IPS DF 6.9 (cell line): ENCODE measurements at regions not wholly inside any gene's neighbourhood (a gene's known extent, or its start where the extent isn't known, plus 50 kb on each side); places are given as distances from the start of the nearest gene placed in this dataset.

ENCODE experiments used
- DNase-seq: peaks from one replicate; pipeline ENCODE4 v3.0.0-alpha.2; 2013; ENCODE audit warnings: low read depth, low spot score
- H3K27ac ChIP-seq: one replicate; pipeline ENCODE4 v1.5.1; 2013; ENCODE audit warnings: low read length, control low read depth
- H3K27me3 ChIP-seq: 2 replicates; pipeline ENCODE4 v1.6.1; 2013; ENCODE audit warnings: mild to moderate bottlenecking, low read length; ENCODE audit not compliant: control insufficient read depth, insufficient read depth
- H3K36me3 ChIP-seq: 2 replicates; pipeline ENCODE4 v1.6.1; 2013; ENCODE audit warnings: low read length; ENCODE audit not compliant: control insufficient read depth, insufficient read depth
- H3K4me1 ChIP-seq: 2 replicates; pipeline ENCODE4 v1.6.1; 2013; ENCODE audit warnings: low read length; ENCODE audit not compliant: control insufficient read depth, insufficient read depth
- H3K4me3 ChIP-seq: 2 replicates; pipeline ENCODE4 v1.5.1; 2013; ENCODE audit warnings: mild to moderate bottlenecking, low read length
- H3K9me3 ChIP-seq: 2 replicates; pipeline ENCODE4 v1.6.1; 2013; ENCODE audit warnings: low read length, inconsistent platforms; ENCODE audit not compliant: control insufficient read depth, insufficient read depth
- WGBS: extraction: QIAGEN DNeasy Blood & Tissue Kit; methylation state at CpG from one replicate; pipeline ENCODE4 v1.1.7; 2013; ENCODE audit warnings: mixed read lengths, missing lambda C conversion rate; ENCODE audit not compliant: insufficient read length, insufficient coverage; 5-methylcytosine and 5-hydroxymethylcytosine counted together

GRCh38 chr3:6504834-6505233 is 356.1 kb upstream of the GRM7 start:
- Histone ChIP-seq H3K36me3 (no peaks in the 10 kb centered on the region), H3K27me3 (no peaks in the 10 kb centered on the region), H3K4me1 (no peaks in the 10 kb centered on the region), H3K4me3 (no peak overlapping the region), H3K9me3 (peaks cover 1% of the 10 kb centered on the region; the same call in 1 of the 2 replicates), H3K27ac (no peak overlapping the region)
- no CpG with 5 or more reads among the region's 3 CpGs for WGBS
- DNase-seq, result no peak

GRCh38 chr3:6508410-6508759 is 352.5 kb upstream of the GRM7 start:
- H3K4me1 ChIP-seq, result no peaks in the 10 kb centered on the region
- no CpG with 5 or more reads among the region's 2 CpGs for WGBS
- no peak overlapping the region for H3K27ac ChIP-seq
- H3K4me3 ChIP-seq, result no peak overlapping the region
- DNase-seq, result no peak
- no peaks in the 10 kb centered on the region for H3K9me3 ChIP-seq
- no peaks in the 10 kb centered on the region for H3K27me3 ChIP-seq
- H3K36me3 ChIP-seq, result no peaks in the 10 kb centered on the region

- no peak overlapping the region for H3K4me3 ChIP-seq
- H3K9me3 ChIP-seq, result no peaks in the 10 kb centered on the region
- H3K36me3 ChIP-seq, result no peaks in the 10 kb centered on the region
- H3K27me3 ChIP-seq, result no peaks in the 10 kb centered on the region
- no peaks in the 10 kb centered on the region for H3K4me1 ChIP-seq
- no CpG with 5 or more reads among the region's 4 CpGs for WGBS
- DNase-seq, result no peak
- no peak overlapping the region for H3K27ac ChIP-seq
Measured at GRCh38 chr3:6509576-6509975, 351.3 kb upstream of the GRM7 start.

- no peaks in the 10 kb centered on the region for H3K27me3 ChIP-seq
- H3K9me3 ChIP-seq, result no peaks in the 10 kb centered on the region
- no peaks in the 10 kb centered on the region for H3K36me3 ChIP-seq
- no peak overlapping the region for H3K27ac ChIP-seq
- H3K4me3 ChIP-seq, result no peak overlapping the region
- no peaks in the 10 kb centered on the region for H3K4me1 ChIP-seq
- DNase-seq, result no peak
- no CpG with 5 or more reads among the region's 1 CpG for WGBS
Measured at GRCh38 chr3:6510713-6511112, 350.2 kb upstream of the GRM7 start.

GRCh38 chr3:6512172-6512800 is 348.6 kb upstream of the GRM7 start:
- Histone ChIP-seq H3K27ac (no peak overlapping the region), H3K9me3 (no peaks in the 10 kb centered on the region; the same call in 1 of the 2 replicates), H3K4me1 (no peaks in the 10 kb centered on the region), H3K4me3 (no peak overlapping the region), H3K27me3 (no peaks in the 10 kb centered on the region), H3K36me3 (no peaks in the 10 kb centered on the region)
- no CpG with 5 or more reads among the region's 2 CpGs for WGBS
- no peak for DNase-seq

- H3K27me3 ChIP-seq, result no peaks in the 10 kb centered on the region
- no peaks in the 10 kb centered on the region for H3K36me3 ChIP-seq
- H3K9me3 ChIP-seq, result no peaks in the 10 kb centered on the region; the same call in none of the 2 replicates
- no peaks in the 10 kb centered on the region for H3K4me1 ChIP-seq
- no peak overlapping the region for H3K4me3 ChIP-seq
- no peak for DNase-seq
- no peak overlapping the region for H3K27ac ChIP-seq
Measured at GRCh38 chr3:6516143-6516542, 344.8 kb upstream of the GRM7 start.

- WGBS, result no CpG with 5 or more reads among the region's 2 CpGs
- no peak for DNase-seq
- Histone ChIP-seq H3K4me3 (no peak overlapping the region), H3K27me3 (no peaks in the 10 kb centered on the region), H3K27ac (no peak overlapping the region), H3K4me1 (no peaks in the 10 kb centered on the region), H3K36me3 (no peaks in the 10 kb centered on the region), H3K9me3 (no peaks in the 10 kb centered on the region; the same call in none of the 2 replicates)
Measured at GRCh38 chr3:6516694-6517093, 344.2 kb upstream of the GRM7 start.

GRCh38 chr3:6518709-6519345 is 342.1 kb upstream of the GRM7 start:
- no peak for DNase-seq
- no peak overlapping the region for H3K4me3 ChIP-seq
- no peaks in the 10 kb centered on the region for H3K4me1 ChIP-seq
- WGBS, result no CpG with 5 or more reads among the region's 6 CpGs
- no peaks in the 10 kb centered on the region for H3K27me3 ChIP-seq
- H3K36me3 ChIP-seq, result no peaks in the 10 kb centered on the region
- no peak overlapping the region for H3K27ac ChIP-seq
- H3K9me3 ChIP-seq, result no peaks in the 10 kb centered on the region; the same call in none of the 2 replicates

GRCh38 chr3:6521369-6522113 is 339.4 kb upstream of the GRM7 start:
- no peak overlapping the region for H3K27ac ChIP-seq
- H3K36me3 ChIP-seq, result no peaks in the 10 kb centered on the region
- no CpG with 5 or more reads among the region's 2 CpGs for WGBS
- no peaks in the 10 kb centered on the region for H3K4me1 ChIP-seq
- no peak overlapping the region for H3K4me3 ChIP-seq
- H3K9me3 ChIP-seq, result no peaks in the 10 kb centered on the region; the same call in none of the 2 replicates
- H3K27me3 ChIP-seq, result no peaks in the 10 kb centered on the region
- no peak for DNase-seq

- Histone ChIP-seq H3K36me3 (no peaks in the 10 kb centered on the region), H3K9me3 (no peaks in the 10 kb centered on the region; the same call in none of the 2 replicates), H3K4me1 (no peaks in the 10 kb centered on the region), H3K4me3 (no peak overlapping the region), H3K27ac (no peak overlapping the region), H3K27me3 (no peaks in the 10 kb centered on the region)
- DNase-seq, result no peak
Measured at GRCh38 chr3:6522191-6522590, 338.7 kb upstream of the GRM7 start.
